GM18519 (cell line): ENCODE measurements at regions not wholly inside any gene's neighbourhood (a gene's known extent, or its start where the extent isn't known, plus 50 kb on each side); places are given as distances from the start of the nearest gene placed in this dataset.

Source experiments
- ATAC-seq: cut with Tn5 transposase; IDR thresholded peaks from one replicate; pipeline ENCODE4 v1.9.1; 2021; ENCODE audit warnings: mild to moderate bottlenecking, moderate library complexity; ENCODE audit not compliant: unreplicated experiment, low FRiP score

- no peak for ATAC-seq
Observed at GRCh38 chrX:124975456-124975855, 344.2 kb upstream of the TEX13C start.

GRCh38 chrX:124981420-124981819, 338.3 kb upstream of the TEX13C start:
- no peak for ATAC-seq

- no peak for ATAC-seq
Observed at GRCh38 chrX:124984140-124984813, 335.4 kb upstream of the TEX13C start.

- ATAC-seq: no peak
Observed at GRCh38 chrX:124986284-124986683, 333.4 kb upstream of the TEX13C start.

GRCh38 chrX:124993735-124994134, 325.9 kb upstream of the TEX13C start:
- no peak for ATAC-seq

- ATAC-seq: no peak
Observed at GRCh38 chrX:124994404-124994803, 325.3 kb upstream of the TEX13C start.

- no peak for ATAC-seq
Observed at GRCh38 chrX:125003746-125004446, 315.8 kb upstream of the TEX13C start.

GRCh38 chrX:125004799-125005198, 314.9 kb upstream of the TEX13C start:
- ATAC-seq: no peak

GRCh38 chrX:125005863-125006262, 313.8 kb upstream of the TEX13C start:
- ATAC-seq: no peak

GRCh38 chrX:125006704-125007103, 313.0 kb upstream of the TEX13C start:
- no peak for ATAC-seq

- no peak for ATAC-seq
Observed at GRCh38 chrX:125012585-125012984, 307.1 kb upstream of the TEX13C start.

GRCh38 chrX:125029131-125029530, 290.5 kb upstream of the TEX13C start:
- no peak for ATAC-seq
